ENCODE measurements at regions not wholly inside any gene's neighbourhood (a gene's known extent, or its start where the extent isn't known, plus 50 kb on each side); places are given as distances from the start of the nearest gene placed in this dataset.

GRCh38 chr1:80225510-80225909 lies 1219.0 kb upstream of the ADGRL4 start (continued):
- TF ChIP-seq, protein P1, sequence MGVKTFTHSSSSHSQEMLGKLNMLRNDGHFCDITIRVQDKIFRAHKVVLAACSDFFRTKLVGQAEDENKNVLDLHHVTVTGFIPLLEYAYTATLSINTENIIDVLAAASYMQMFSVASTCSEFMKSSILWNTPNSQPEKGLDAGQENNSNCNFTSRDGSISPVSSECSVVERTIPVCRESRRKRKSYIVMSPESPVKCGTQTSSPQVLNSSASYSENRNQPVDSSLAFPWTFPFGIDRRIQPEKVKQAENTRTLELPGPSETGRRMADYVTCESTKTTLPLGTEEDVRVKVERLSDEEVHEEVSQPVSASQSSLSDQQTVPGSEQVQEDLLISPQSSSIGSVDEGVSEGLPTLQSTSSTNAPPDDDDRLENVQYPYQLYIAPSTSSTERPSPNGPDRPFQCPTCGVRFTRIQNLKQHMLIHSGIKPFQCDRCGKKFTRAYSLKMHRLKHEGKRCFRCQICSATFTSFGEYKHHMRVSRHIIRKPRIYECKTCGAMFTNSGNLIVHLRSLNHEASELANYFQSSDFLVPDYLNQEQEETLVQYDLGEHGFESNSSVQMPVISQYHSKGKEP (CRISPR knock-in tag; IDR thresholded peaks at IDR 0.05): no peak
- TF ChIP-seq, protein P2, sequence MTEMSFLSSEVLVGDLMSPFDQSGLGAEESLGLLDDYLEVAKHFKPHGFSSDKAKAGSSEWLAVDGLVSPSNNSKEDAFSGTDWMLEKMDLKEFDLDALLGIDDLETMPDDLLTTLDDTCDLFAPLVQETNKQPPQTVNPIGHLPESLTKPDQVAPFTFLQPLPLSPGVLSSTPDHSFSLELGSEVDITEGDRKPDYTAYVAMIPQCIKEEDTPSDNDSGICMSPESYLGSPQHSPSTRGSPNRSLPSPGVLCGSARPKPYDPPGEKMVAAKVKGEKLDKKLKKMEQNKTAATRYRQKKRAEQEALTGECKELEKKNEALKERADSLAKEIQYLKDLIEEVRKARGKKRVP (CRISPR knock-in tag; IDR thresholded peaks at IDR 0.05): no peak
- no peak for TF ChIP-seq NR1H2 (CRISPR knock-in tag; IDR thresholded peaks at IDR 0.05; ENCODE audit: borderline replicate concordance, low read depth)
- no peak for TF ChIP-seq NR2C2 (CRISPR knock-in tag; IDR thresholded peaks at IDR 0.05; ENCODE audit: borderline replicate concordance)

DNA sequence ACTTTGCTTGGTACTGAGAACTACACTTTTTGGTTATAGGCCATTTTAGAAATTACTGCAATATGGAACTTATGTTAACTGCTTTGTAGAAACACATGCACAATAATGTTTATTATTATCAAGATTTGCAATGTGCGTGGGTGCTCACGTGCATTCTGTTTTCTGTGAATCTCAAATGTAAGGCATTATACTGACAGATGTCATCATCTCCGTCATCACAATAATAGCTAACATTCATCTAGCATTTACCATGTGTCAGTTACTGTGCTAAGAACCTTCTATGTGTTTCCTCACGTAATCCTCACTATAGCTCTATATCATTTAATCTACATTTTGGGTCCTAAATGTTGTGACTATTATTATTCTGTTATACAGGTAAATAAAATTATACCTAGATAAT lies 1214.8 kb upstream of the ADGRL4 start:
- FAIRE-seq (no peak), DNase-seq (ENCODE audit: low spot score) (no peak), ATAC-seq (no peak)
- no peaks in the 10 kb centered on the region for H3K27me3 ChIP-seq (ENCODE audit: control insufficient read depth in 1 of 2, insufficient read depth in 2 of 2, low read length in 2 of 2)
- no peak overlapping the region for H3K27ac ChIP-seq (ENCODE audit: extremely low read length, insufficient read depth, low read length)
- WGBS (ENCODE audit: low lambda C conversion rate): 36% methylated on average over 4 of the region's 4 CpGs
- intact Hi-C loops (cut with micrococcal nuclease; ENCODE audit: unreplicated experiment) (no loop called here), in situ Hi-C loops (cut with HindIII; ENCODE audit: extremely low pct_ligation_motif_present, low pct_unique_long_range_greater_than_20kb) (no loop called here)
- no peaks in the 10 kb centered on the region for H3K36me3 ChIP-seq (replicated peaks in 1 of 2; ENCODE audit: control insufficient read depth in 1 of 2, insufficient read depth in 2 of 2, low read length in 2 of 2)
- TF ChIP-seq, protein P3, sequence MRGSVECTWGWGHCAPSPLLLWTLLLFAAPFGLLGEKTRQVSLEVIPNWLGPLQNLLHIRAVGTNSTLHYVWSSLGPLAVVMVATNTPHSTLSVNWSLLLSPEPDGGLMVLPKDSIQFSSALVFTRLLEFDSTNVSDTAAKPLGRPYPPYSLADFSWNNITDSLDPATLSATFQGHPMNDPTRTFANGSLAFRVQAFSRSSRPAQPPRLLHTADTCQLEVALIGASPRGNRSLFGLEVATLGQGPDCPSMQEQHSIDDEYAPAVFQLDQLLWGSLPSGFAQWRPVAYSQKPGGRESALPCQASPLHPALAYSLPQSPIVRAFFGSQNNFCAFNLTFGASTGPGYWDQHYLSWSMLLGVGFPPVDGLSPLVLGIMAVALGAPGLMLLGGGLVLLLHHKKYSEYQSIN (CRISPR knock-in tag; IDR thresholded peaks at IDR 0.05; ENCODE audit: borderline replicate concordance): no peak
- TF ChIP-seq ZNF598 (CRISPR knock-in tag; IDR thresholded peaks at IDR 0.05; ENCODE audit: borderline replicate concordance) (no peak), ZNF512B (CRISPR knock-in tag; IDR thresholded peaks at IDR 0.05; ENCODE audit: borderline replicate concordance) (no peak)
- TF ChIP-seq, protein P4, sequence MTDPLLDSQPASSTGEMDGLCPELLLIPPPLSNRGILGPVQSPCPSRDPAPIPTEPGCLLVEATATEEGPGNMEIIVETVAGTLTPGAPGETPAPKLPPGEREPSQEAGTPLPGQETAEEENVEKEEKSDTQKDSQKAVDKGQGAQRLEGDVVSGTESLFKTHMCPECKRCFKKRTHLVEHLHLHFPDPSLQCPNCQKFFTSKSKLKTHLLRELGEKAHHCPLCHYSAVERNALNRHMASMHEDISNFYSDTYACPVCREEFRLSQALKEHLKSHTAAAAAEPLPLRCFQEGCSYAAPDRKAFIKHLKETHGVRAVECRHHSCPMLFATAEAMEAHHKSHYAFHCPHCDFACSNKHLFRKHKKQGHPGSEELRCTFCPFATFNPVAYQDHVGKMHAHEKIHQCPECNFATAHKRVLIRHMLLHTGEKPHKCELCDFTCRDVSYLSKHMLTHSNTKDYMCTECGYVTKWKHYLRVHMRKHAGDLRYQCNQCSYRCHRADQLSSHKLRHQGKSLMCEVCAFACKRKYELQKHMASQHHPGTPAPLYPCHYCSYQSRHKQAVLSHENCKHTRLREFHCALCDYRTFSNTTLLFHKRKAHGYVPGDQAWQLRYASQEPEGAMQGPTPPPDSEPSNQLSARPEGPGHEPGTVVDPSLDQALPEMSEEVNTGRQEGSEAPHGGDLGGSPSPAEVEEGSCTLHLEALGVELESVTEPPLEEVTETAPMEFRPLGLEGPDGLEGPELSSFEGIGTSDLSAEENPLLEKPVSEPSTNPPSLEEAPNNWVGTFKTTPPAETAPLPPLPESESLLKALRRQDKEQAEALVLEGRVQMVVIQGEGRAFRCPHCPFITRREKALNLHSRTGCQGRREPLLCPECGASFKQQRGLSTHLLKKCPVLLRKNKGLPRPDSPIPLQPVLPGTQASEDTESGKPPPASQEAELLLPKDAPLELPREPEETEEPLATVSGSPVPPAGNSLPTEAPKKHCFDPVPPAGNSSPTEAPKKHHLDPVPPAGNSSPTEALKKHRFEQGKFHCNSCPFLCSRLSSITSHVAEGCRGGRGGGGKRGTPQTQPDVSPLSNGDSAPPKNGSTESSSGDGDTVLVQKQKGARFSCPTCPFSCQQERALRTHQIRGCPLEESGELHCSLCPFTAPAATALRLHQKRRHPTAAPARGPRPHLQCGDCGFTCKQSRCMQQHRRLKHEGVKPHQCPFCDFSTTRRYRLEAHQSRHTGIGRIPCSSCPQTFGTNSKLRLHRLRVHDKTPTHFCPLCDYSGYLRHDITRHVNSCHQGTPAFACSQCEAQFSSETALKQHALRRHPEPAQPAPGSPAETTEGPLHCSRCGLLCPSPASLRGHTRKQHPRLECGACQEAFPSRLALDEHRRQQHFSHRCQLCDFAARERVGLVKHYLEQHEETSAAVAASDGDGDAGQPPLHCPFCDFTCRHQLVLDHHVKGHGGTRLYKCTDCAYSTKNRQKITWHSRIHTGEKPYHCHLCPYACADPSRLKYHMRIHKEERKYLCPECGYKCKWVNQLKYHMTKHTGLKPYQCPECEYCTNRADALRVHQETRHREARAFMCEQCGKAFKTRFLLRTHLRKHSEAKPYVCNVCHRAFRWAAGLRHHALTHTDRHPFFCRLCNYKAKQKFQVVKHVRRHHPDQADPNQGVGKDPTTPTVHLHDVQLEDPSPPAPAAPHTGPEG (CRISPR knock-in tag; IDR thresholded peaks at IDR 0.05): no peak
- H3K9me3 ChIP-seq (ENCODE audit: low read length): peaks cover 41% of the 10 kb centered on the region
- no peaks in the 10 kb centered on the region for H4K20me1 ChIP-seq (ENCODE audit: insufficient read depth, low read length)
- no peaks in the 10 kb centered on the region for H3K4me1 ChIP-seq (ENCODE audit: insufficient read depth, low read length)
- H2AFZ ChIP-seq (ENCODE audit: low read length): no peak overlapping the region
- no peak overlapping the region for H3K4me2 ChIP-seq (ENCODE audit: low read depth, low read length)
- no peak overlapping the region for H3K4me3 ChIP-seq (replicated peaks in 1 of 3; ENCODE audit: insufficient read depth in 1 of 3, low read depth in 2 of 3, low read length in 3 of 3)
- no TSS peak for BruUV-seq (replicated peaks)
- no peaks in the 10 kb centered on the region for H3K79me2 ChIP-seq (ENCODE audit: insufficient read depth, low read length)
- ChIA-PET POLR2A (no interaction called here), CTCF (ENCODE audit: low intra/inter-chr PET ratio, low total read pairs) (no interaction called here)
- no peak overlapping the region for H3K9ac ChIP-seq (ENCODE audit: insufficient read depth, low read depth, low read length)

Data from HepG2 (cell line).